Erythroblast (primary cell): ENCODE measurements at regions not wholly inside any gene's neighbourhood (a gene's known extent, or its start where the extent isn't known, plus 50 kb on each side); places are given as distances from the start of the nearest gene placed in this dataset.
A peak's percentile ranks its signal among the peaks of the same experiment; 100 is the strongest.
"Not testable (repeated sequence)": the region's sequence is repeated elsewhere in the genome, so short reads cannot be mapped to it uniquely, and the experiment has no call there.

Experiments used
- DNase-seq, 2 experiments: peaks; one replicate each; lab custom pipeline; 2025; lab: John Stamatoyannopoulos, UW
- GATA1 ChIP-seq: IDR thresholded peaks from 2 replicates; pipeline ENCODE4 v1.6.1; 2011; ENCODE audit warnings: low read depth, mild to moderate bottlenecking, control low read depth, low read length, moderate library complexity
- POLR2A ChIP-seq: IDR thresholded peaks from 2 replicates; pipeline ENCODE4 v1.6.1; 2011; ENCODE audit warnings: mild to moderate bottlenecking, low read length

GRCh38 chr11:69913591-69914285 is 94.5 kb upstream of the FGF3 start:
- TF ChIP-seq POLR2A (no peak), GATA1 (no peak)
- DNase-seq, result no peak

DNA sequence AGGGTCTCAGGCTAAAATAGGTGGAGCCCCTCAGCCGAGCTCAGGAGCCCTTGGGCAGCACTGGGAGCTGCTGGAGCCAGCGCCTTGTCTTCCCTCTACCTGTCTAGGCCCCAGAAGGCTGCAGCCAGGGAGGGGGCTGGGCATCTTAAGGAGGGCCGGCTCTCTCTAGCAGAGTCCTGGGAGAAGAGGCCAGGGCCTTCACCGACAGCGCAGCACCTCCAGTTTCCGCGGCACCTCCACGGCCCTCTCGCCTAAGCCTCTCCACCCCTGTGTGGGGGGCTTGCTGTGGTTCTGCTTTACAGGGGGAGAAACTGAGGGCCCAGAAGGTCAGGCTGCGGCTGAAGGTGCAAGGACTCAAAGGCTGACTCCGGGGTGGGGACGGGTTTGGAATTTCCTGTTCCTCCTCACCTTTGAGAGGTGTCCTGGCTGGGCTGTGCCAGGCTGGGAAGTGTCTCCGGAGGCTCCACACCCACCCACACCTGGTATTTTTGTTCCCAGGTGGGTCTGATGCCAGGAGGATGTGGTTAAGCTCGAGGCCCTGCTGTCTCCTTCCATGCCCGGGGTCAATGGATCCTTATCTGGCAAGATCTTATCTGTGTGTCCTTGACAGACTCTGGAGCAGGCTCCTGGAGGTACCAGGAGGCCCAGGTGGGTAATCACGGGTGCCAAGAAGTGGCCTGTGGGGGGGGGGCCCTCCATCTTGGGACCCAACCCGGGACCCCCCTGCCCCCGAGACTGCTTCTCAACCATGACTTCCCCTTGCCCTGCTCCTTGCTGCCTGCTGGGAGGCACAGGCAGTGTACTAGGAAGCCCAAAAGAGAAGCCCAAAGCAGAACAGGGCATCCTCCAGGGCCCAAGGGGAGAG is 95.3 kb upstream of the FGF3 start:
- no peak for TF ChIP-seq GATA1
- TF ChIP-seq POLR2A, result no peak
- DNase-seq, result no peak

- no peak for DNase-seq
These were observed 95.9 kb upstream of the FGF3 start for GRCh38 chr11:69915151-69915500.

GRCh38 chr11:69915501-69916250 is 96.5 kb upstream of the FGF3 start:
- TF ChIP-seq GATA1, result no peak
- TF ChIP-seq POLR2A, result no peak
- peak; percentile 64 to 82 for DNase-seq

More at GRCh38 chr11:69915151-69915500, 95.9 kb upstream of the FGF3 start:
- TF ChIP-seq POLR2A (no peak), GATA1 (no peak)

DNA sequence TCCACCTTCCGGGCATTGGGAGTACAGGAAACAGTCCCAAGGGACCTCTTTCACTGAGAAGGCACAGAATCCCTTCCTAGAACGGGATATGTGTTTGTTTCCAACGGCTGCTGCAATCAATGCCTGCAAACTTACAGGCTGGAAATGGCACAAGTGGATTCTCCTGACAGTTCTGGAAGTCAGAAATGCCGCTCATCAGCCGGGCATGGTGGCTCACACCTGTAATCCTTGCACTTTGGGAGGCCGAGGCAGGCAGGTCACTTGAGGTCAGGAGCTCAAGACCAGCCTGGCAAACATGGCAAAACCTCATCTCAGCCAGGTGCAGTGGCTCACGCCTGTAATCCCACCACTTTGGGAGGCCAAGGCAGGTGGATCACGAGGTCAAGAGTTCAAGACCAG is 97.0 kb upstream of the FGF3 start:
- not testable (repeated sequence) for DNase-seq

DNA sequence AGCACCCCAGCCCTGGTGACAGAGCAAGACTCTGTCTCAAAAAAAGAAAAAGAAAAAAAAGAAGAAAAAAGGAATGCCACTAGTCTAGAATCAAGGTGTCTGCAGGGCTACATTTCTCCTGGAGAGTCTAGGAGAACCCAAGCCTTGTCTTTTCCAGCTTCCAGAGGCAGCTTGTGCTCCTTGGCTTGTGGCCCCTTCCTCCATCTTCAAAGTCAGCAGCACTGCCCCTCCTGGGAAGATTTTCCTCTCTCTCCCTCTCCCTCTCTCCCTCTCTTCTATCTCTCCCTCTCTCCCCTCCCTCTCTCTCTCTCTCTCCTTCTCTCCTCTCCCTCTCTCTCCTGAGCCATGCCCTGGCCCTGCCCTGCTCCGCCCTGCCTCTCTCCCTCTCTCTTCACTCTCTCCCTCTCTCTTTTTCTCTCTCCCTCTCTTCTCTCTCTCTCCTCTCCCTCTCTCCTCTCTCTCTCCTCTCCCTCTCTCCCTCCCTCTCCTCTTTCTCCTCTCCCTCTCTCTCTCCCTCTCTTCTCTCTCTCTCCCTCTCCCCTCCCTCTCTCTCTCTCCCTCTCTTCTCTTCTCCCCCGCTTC is 97.7 kb upstream of the FGF3 start:
- no peak for TF ChIP-seq POLR2A
- no peak for TF ChIP-seq GATA1
- no peak for DNase-seq

- DNase-seq, result no peak
- TF ChIP-seq GATA1 (no peak), POLR2A (no peak)
These were observed 98.3 kb upstream of the FGF3 start for GRCh38 chr11:69917529-69917928.

DNA sequence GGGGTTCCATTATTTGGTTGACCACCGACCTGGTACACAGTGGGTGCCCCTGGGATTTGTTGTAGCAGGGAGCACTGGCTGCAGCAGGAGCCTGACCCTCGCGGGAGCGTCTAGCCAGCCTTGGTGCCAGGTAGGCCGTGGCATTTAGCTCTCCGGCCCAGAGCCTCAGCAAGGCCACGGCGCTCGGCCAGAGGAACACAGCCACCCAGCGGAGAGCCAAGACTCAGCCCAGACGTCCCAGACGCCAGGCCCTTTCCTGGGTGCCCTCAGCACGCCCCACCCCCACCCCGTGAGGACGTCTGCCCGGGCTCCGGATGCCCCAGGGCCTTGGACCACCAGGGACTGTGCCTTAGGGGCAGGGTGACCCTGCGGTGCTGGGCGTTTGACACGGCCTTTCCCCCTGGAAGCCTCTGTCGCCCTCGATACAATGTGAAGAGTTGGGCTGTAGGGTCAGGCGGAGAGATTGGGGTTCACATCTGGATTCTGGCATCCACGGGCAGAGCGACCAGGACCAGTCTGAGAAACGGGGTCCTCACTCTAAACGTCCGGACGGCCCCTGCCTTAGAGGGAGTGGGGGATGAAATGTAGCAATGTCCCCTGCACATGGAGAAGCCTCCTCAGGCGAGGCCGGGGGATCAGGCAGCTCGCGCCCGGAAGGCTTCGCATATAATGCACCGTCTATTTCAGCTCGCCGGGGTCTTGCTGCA is 99.2 kb upstream of the FGF3 start:
- DNase-seq, result no peak
- TF ChIP-seq GATA1 (no peak), POLR2A (no peak)

DNA sequence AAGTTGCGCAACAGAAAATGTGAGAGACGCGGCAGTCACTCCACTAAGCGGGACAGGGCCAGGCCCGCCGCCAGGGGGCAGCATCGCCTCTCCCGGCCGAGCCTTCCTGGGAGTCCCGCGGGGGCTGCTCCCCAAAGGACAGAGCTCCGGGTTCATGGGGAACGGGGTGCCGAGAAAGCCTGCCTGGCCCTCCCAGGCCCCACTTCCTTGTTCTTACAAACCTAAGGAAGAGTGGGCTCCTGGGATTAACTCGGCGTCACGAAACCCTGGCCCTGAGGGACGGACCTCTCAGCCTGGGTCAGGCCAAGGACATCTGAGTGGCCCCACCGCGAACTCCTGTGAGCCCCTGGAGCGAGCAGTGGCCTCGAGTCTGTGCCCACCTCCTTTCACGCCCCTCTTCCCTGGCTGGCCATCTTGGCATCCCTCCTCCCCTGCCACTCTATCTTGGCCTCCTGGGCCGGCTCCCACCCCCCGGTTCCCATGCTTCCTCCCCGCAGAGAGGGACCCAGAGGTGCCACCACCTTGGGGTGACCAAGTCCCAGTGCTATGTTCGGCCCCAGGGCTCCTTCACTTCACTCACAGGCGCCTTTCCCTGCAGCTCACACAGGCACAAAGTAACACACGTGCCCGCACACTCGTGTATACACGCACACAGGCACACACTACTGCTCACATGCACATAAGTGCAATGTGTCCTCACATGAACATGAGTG is 99.9 kb upstream of the FGF3 start:
- DNase-seq, result peak; percentile 65 to 84
- TF ChIP-seq POLR2A (no peak), GATA1 (no peak)

DNA sequence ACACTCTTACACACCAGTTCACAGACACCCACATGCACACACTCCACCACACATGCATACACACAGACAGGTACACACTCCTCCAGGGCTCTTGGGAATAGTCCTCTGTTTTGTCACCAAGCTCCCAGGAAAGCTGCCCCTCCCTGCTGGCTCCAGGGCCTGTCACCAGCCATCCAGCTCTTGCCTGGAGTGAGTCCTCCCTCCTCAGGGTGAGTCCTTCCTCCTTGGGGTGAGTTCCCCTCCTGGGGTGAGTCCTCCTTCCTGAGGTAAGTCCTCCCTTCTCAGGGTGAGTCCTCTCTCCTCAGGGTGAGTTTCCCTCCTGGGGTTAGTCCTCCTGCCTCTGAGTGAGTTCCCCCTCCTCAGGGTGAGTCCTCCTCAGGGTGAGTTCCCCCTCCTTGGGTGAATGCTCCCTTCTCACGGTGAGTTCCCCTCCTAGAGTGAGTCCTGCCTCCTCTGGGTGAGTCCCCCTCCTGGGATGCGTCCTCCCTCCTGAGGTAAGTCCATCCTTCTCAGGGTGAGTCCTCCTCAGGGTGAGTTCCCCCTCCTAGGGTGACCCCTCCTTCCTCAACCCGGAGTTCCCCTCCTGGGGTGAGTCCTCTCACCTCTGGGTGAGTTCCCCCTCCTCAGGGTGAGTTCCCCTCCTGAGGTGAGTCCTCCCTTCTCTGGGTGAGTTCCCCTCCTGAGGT is 100.6 kb upstream of the FGF3 start:
- no peak for TF ChIP-seq POLR2A
- no peak for TF ChIP-seq GATA1
- no peak for DNase-seq

GRCh38 chr11:69920345-69921127 is 101.3 kb upstream of the FGF3 start:
- no peak for DNase-seq
- TF ChIP-seq GATA1 (no peak), POLR2A (no peak)
